ENCODE measurements at regions not wholly inside any gene's neighbourhood (a gene's known extent, or its start where the extent isn't known, plus 50 kb on each side); places are given as distances from the start of the nearest gene placed in this dataset.
"Not testable (repeated sequence)": the region's sequence is repeated elsewhere in the genome, so short reads cannot be mapped to it uniquely, and the experiment has no call there.

- DNase-seq, result not testable (repeated sequence)
Observed at GRCh38 chr1:8227674-8228073, 90.2 kb upstream of the SLC45A1 start.

GRCh38 chr1:8226747-8227146 lies 91.2 kb upstream of the SLC45A1 start:
- DNase-seq, result no peak

- not testable (repeated sequence) for DNase-seq
Observed at GRCh38 chr1:8226024-8226423, 91.9 kb upstream of the SLC45A1 start.

DNA sequence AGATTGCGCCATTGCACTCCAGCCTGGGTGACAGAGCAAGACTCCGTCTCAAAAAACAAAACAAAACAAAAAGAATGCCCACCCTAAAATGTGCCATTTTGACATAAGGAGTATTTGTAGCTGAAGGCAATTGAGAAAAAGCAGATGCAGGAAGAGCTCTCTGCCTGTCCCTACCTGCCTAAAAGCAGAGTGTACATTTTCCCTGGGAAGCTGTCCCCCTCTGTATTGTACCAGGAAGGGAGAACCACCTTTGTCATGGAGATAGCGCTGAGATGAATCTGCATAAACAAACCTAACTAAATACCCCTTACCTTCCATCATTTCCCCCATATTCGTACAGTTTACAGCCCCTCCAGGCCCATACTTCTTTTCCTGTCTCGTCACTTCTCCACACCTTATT lies 94.4 kb upstream of the SLC45A1 start:
- DNase-seq, result no peak

DNA sequence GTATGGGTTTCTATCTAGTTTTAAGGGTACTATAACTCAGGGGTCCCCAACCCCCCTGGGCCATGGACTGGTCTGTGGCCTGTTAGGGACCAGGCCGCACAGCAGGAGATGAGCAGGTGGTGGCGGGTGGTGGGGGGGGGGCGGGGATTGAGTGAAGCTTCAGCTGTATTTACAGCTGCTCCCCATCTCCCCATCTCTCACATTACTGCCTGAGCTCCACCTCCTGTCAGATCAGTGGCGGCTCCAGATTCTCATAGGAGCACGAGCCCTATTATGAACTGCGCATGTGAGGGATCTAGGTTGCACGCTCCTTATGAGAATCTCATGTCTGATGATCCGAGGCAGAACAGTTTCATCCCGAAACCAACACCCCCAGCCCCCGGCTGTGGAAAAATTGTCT lies 95.1 kb upstream of the SLC45A1 start:
- no peak for DNase-seq

DNA sequence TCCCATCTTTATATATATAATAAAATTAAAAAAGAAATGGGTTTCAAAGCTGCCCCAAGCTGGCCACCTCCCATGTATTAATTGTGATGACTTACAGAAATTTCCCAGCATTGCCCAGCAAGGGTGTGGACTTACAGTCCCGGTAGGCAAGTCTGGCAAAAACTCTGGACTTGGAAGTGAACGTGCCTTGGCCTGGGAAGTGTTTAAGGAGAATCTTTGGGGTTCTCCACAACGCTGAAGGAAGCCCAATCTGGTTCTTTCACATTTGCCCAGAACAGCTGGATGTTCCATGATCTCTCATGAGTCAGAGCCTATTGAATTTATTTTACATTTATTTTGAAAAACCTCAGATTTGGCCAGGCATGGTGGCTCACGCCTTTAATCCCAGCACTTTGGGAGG lies 98.4 kb upstream of the SLC45A1 start:
- no peak for DNase-seq

DNA sequence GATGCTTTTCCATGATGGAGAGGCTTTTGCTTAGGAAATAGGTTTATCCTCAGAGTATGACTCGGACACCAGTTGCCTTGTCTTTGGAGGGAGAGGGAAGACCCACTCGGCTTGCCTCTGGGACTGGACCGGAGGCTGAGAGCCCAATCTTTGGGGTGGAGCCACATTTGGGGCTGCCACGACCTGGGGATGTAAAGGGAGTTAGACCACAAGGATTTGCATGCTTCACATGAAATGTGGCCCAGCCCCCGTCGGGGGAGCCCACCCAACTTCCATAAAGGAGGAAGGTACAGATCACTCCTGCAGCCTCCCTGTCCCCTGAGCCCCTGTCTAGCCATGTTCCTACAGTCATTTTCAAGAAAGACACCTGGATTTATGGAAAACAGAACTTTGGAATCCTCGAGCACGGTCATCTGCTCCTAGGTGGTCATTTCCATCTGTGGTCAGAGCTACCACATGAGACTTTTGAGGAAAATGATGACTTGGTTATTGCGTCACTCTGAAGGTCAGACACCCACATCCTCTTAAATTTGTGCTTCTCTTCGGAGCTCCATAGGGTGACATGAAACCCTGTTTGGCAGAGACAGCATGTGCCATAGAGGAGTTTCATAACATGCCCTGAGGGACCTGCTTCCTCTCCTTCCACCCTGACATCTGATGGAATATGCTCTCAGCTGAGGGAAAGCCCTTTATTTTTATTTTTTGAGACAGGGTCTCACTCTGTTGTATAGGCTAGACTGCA lies 99.4 kb upstream of the SLC45A1 start:
- DNase-seq, result no peak

DNA sequence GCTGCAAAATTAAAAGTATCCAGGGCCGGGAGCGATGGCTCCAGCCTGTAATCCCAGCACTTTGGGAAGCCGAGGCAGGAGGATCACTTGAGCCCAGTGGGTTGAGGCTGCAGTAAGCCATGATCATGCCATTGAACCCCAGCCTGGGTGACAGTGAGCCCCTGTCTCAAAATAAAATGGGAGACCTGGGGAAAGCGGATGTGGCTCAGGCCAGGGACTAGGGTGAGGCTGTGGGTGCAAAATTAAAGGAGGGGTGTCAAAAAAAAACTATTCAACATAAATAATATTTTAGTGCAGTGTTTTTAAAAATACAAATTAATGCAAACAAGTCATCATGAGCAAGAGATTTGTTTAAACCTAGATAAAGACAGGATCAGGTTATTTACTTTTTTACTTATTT lies 100.1 kb upstream of the SLC45A1 start:
- DNase-seq, result no peak

DNA sequence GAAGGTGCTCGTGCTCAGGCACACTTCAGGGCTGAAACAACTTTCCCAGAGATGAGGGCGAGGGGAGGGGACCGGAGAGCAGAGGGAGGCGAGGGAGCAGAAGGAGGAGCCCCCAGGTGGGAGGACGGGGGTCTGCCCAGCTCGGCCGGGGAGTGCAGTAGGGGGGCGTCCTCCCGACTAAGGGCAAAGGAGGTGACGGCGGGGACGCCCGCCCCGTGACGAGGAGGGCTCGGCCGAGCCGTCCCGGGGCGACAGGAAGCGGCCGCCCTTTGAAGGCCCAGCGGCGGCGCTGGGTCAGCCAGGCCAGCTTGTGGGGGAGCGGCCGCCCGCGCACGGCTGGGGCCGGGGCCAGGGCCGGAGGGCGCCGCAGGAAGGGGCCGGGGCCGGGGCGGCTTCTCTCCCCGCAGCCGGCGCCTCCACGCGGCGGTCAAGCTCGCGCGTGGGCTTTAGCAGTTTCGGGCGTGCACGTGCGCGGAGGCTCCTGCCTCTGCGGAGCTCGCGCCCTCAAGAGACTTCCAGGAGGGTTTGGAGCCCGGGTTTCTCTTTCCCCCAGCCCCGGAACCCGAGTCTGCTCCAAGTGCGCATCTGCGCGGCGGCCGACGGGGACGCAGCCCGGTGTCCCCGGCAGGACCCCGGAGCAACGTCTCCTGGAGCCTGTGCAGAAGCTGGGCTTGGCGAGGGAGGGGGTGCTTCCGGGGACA lies 100.8 kb upstream of the SLC45A1 start:
- DNase-seq, result no peak

GRCh38 chr1:8216005-8216404 lies 101.9 kb upstream of the SLC45A1 start:
- no peak for DNase-seq

GRCh38 chr1:8214501-8215173 lies 103.3 kb upstream of the SLC45A1 start:
- DNase-seq, result peak; percentile 51

GRCh38 chr1:8213676-8214075 lies 104.2 kb upstream of the SLC45A1 start:
- DNase-seq, result no peak

- DNase-seq, result no peak
Observed at GRCh38 chr1:8213136-8213535, 104.8 kb upstream of the SLC45A1 start.

GRCh38 chr1:8212580-8213031 lies 105.3 kb upstream of the SLC45A1 start:
- no peak for DNase-seq

DNA sequence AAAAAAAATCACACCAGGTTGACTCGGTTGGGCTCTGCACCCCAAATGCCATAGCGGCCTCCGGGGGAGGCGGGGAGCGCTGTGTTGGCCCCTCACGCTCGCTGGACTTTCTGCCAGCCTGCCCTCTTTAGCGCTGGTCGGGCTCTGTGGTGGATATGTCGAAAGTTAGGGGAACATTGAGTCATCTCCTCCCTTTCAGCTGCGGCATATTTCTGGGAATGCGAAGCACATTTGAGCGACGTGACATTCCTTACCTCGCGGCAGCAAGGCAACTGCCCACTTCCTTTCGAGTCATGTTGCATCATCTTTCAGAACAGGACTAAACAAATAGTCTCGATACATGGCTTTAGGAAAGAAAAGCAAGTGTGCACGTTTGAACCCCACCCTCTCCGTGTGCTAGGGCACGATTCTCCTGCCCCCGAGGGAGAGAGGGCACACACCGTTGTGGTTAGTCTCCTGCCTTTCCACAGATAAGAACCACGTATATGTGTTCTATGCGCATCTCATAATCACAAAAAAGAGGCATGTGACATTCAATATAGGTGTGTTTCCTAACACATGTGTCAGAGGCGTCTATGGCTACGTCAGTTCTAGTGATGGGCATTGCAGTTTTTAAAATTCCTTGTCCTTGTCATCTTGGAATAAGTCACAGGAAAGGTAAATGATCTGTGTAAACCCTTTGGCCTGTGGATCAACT lies 105.9 kb upstream of the SLC45A1 start:
- peak; percentile 99 for DNase-seq

DNA sequence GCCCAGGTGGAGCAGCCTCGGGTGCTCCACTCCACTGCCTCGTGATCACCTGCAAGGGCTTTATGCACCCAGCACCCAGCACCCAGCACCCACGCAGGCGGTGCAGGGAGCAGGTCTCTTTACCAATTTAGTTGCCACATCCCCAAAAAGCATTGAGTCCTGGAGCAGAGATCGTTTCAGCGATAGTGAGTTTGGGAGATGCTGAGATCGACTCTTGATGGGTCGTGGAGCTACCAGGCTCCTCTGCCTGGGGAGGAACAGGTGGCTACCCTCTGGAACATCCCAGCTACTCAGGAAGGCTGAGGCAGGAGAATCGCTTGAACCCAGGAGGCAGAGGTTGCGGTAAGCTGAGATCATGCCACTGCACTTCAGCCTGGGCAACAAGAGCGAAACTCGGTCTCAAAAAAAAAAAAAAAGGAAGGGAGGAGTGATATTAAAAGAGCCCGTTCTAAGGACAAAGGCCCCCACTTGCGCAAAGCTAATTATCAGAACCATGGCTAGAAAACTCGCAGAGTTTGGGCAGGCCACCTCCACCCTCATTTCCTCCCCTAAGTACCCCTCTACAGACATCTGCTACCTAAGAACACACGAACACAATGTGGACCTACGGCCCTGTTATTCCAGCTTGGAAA lies 106.5 kb upstream of the SLC45A1 start:
- no peak for DNase-seq

DNA sequence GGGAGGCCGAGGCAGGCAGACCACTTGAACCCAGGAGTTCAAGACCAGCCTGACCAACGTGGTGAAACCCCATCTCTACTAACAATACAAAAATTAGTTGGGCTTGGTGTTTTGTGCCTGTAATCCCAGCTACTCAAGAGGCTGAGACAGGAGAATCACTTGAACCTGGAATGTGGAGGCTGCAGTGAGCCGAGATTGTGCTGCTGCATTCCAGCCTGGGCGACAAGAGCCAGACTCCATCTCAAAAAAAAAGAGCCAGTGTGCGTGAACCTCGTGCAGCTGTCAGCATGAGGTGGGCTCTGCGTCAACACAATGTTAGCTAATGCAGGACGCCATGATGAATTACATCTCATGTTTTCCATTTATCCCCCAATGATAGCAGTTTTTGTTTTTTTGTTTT lies 110.7 kb upstream of the SLC45A1 start:
- DNase-seq, result no peak

GRCh38 chr1:8206391-8206790 lies 111.5 kb upstream of the SLC45A1 start:
- no peak for DNase-seq

GRCh38 chr1:8205771-8206170 lies 112.1 kb upstream of the SLC45A1 start:
- no peak for DNase-seq

DNA sequence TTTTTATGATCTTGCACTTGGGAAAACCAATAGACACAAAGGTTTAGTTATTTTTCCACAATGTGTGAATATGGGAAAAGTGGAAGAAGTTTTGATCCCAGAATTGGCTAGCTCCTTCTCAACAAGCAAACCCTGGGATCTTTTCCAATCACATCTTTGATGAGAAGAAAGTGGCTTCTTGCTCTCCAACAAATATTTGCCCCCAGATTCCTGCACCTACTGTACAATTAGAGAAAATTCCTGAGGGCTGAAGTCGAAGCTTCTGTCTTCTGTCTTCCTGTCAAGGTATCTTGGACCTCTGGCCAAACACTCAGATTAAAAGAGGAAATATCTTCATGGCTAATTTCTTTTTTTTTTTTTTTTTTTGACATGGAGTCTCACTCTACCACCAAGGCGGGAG lies 113.1 kb upstream of the SLC45A1 start:
- DNase-seq, result peak; percentile 72

- no peak for DNase-seq
Observed at GRCh38 chr1:8203551-8203950, 114.4 kb upstream of the SLC45A1 start.

- no peak for DNase-seq
Observed at GRCh38 chr1:8203056-8203455, 114.9 kb upstream of the SLC45A1 start.

Measured in fibroblast of skin of right biceps (primary cell).